ENCODE measurements at regions not wholly inside any gene's neighbourhood (a gene's known extent, or its start where the extent isn't known, plus 50 kb on each side); places are given as distances from the start of the nearest gene placed in this dataset.
A peak's percentile ranks its signal among the peaks of the same experiment; 100 is the strongest.

GRCh38 chr4:74615411-74615810 is 170.5 kb downstream of the AREG start:
- DNase-seq, result no peak

GRCh38 chr4:74618166-74618565 is 173.2 kb downstream of the AREG start:
- DNase-seq, result no peak

GRCh38 chr4:74618659-74619058 is 173.7 kb downstream of the AREG start:
- no peak for DNase-seq

- DNase-seq, result no peak
These were observed 174.2 kb downstream of the BTC start for GRCh38 chr4:74619931-74620702.

GRCh38 chr4:74621616-74622015 is 172.7 kb downstream of the BTC start:
- no peak for DNase-seq

GRCh38 chr4:74623041-74623440 is 171.3 kb downstream of the BTC start:
- peak; percentile 1 for DNase-seq

- peak; percentile 5 for DNase-seq
These were observed 169.8 kb downstream of the BTC start for GRCh38 chr4:74624351-74625151.

GRCh38 chr4:74625981-74626380 is 168.3 kb downstream of the BTC start:
- DNase-seq, result no peak

GRCh38 chr4:74627093-74627492 is 167.2 kb downstream of the BTC start:
- no peak for DNase-seq

GRCh38 chr4:74627504-74627903 is 166.8 kb downstream of the BTC start:
- no peak for DNase-seq

GRCh38 chr4:74628852-74629620 is 165.3 kb downstream of the BTC start:
- DNase-seq, result no peak

GRCh38 chr4:74630551-74630950 is 163.8 kb downstream of the BTC start:
- no peak for DNase-seq

- no peak for DNase-seq
These were observed 163.0 kb downstream of the BTC start for GRCh38 chr4:74631338-74631737.

GRCh38 chr4:74631988-74632387 is 162.3 kb downstream of the BTC start:
- no peak for DNase-seq

- DNase-seq, result no peak
These were observed 161.7 kb downstream of the BTC start for GRCh38 chr4:74632634-74633033.

- DNase-seq, result no peak
These were observed 159.2 kb downstream of the BTC start for GRCh38 chr4:74635074-74635473.

- DNase-seq, result no peak
These were observed 158.7 kb downstream of the BTC start for GRCh38 chr4:74635490-74636123.

- DNase-seq, result no peak
These were observed 156.3 kb downstream of the BTC start for GRCh38 chr4:74638001-74638400.

GRCh38 chr4:74638689-74639088 is 155.6 kb downstream of the BTC start:
- no peak for DNase-seq

GRCh38 chr4:74640111-74640903 is 154.0 kb downstream of the BTC start:
- DNase-seq, result no peak

GRCh38 chr4:74642006-74642405 is 152.3 kb downstream of the BTC start:
- DNase-seq, result no peak

GRCh38 chr4:74649193-74649592 is 145.1 kb downstream of the BTC start:
- DNase-seq, result no peak
